Mammary epithelial cell (primary cell): ENCODE measurements at regions not wholly inside any gene's neighbourhood (a gene's known extent, or its start where the extent isn't known, plus 50 kb on each side); places are given as distances from the start of the nearest gene placed in this dataset.
"Not testable (repeated sequence)": the region's sequence is repeated elsewhere in the genome, so short reads cannot be mapped to it uniquely, and the experiment has no call there.

Experiments used
- CTCF ChIP-seq, 2 donors: IDR thresholded peaks in 1 of 2; conservative IDR thresholded peaks in 1 of 2; 2 replicates each; pipeline ENCODE4 v1.5.1; 2011 to 2012; ENCODE audit warnings: inconsistent platforms in 2 of 2, low read length in 2 of 2, mild to moderate bottlenecking in 2 of 2, control low read depth in 1 of 2, low read depth in 1 of 2; ENCODE audit not compliant: insufficient read depth in 1 of 2; ENCODE audit errors: extremely low read depth in 1 of 2
- EZH2 ChIP-seq: IDR thresholded peaks from 2 replicates; pipeline ENCODE4 v1.6.1; 2012; ENCODE audit warnings: low read length, inconsistent platforms, borderline replicate concordance

GRCh38 chr3:99555885-99556284 lies 82.5 kb upstream of the COL8A1 start:
- not testable (repeated sequence) for TF ChIP-seq CTCF (conservative IDR thresholded peaks at IDR 0.05 in 1 of 2, IDR thresholded peaks at IDR 0.05 in 1 of 2; ENCODE audit: extremely low read depth in 1 of 2, insufficient read depth in 1 of 2, low read depth in 1 of 2, low read length in 2 of 2); EZH2
